Ovary (tissue), 3 donors: ENCODE measurements at regions not wholly inside any gene's neighbourhood (a gene's known extent, or its start where the extent isn't known, plus 50 kb on each side); places are given as distances from the start of the nearest gene placed in this dataset.

Experiments
- EP300 ChIP-seq: sonication (generic); formaldehyde crosslinking; IDR thresholded peaks from one replicate; pipeline ENCODE4 v1.6.1; 2017; ENCODE audit warnings: antibody characterized with exemption
- POLR2A ChIP-seq: fragments of 450-650 bp; IDR thresholded peaks from one replicate; pipeline ENCODE4 v1.6.1; 2017; ENCODE audit warnings: antibody characterized with exemption, mild to moderate bottlenecking, moderate library complexity
- TF ChIP-seq, protein P1 (sequence below), 3 donors: fragments of 450-650 bp in 2 of 3; fragments of 200-600 bp in 1 of 3; IDR thresholded peaks; one replicate each; pipeline versions ENCODE4 v1.5.1 to v1.8.0; 2016 to 2022; ENCODE audit warnings: antibody characterized with exemption in 3 of 3, mild to moderate bottlenecking in 1 of 3
- donor health status: DM: no; HTN: no; CAD: no.

DNA sequence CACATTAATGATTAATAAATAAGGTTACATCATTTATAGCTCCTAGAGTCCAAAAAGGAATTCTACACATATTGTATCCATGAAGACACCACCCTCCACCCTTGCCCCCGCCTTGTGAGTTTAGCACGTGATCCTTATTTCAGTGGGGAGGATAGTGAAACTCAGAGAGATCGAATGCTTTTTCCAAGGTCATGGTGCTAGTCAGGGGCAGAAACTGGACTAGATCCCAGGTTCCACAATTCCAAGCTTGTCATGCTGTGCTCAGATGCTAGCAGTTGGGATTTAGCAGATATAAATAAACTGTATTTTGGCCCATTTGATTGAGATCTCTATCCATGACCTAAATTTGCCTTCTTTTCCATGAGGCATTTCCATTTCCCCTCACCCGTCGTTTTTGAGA, 227.4 kb upstream of the THRB start:
- TF ChIP-seq, protein P1, sequence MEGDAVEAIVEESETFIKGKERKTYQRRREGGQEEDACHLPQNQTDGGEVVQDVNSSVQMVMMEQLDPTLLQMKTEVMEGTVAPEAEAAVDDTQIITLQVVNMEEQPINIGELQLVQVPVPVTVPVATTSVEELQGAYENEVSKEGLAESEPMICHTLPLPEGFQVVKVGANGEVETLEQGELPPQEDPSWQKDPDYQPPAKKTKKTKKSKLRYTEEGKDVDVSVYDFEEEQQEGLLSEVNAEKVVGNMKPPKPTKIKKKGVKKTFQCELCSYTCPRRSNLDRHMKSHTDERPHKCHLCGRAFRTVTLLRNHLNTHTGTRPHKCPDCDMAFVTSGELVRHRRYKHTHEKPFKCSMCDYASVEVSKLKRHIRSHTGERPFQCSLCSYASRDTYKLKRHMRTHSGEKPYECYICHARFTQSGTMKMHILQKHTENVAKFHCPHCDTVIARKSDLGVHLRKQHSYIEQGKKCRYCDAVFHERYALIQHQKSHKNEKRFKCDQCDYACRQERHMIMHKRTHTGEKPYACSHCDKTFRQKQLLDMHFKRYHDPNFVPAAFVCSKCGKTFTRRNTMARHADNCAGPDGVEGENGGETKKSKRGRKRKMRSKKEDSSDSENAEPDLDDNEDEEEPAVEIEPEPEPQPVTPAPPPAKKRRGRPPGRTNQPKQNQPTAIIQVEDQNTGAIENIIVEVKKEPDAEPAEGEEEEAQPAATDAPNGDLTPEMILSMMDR (IDR thresholded peaks at IDR 0.05) = no peak
- TF ChIP-seq EP300 = no peak
- no peak for TF ChIP-seq POLR2A
